Neuronal stem cell (in vitro differentiated cells): ENCODE measurements at regions not wholly inside any gene's neighbourhood (a gene's known extent, or its start where the extent isn't known, plus 50 kb on each side); places are given as distances from the start of the nearest gene placed in this dataset.

Experiments
- DNase-seq: peaks from one replicate; pipeline ENCODE4 v3.0.0-alpha.2; 2013; ENCODE audit warnings: low spot score
- H2AFZ ChIP-seq: one replicate; pipeline ENCODE4 v1.6.1; 2013; ENCODE audit warnings: mild to moderate bottlenecking, low read length, inconsistent platforms
- H2AK5ac ChIP-seq: 2 replicates; pipeline ENCODE4 v1.6.1; 2013; ENCODE audit warnings: low read depth, mild to moderate bottlenecking, inconsistent platforms, low read length, moderate library complexity, mixed read lengths
- H2BK120ac ChIP-seq: 2 replicates; pipeline ENCODE4 v1.6.1; 2013; ENCODE audit warnings: low read depth, mild to moderate bottlenecking, inconsistent platforms, low read length, moderate library complexity, mixed read lengths
- H2BK12ac ChIP-seq: one replicate; pipeline ENCODE4 v1.6.1; 2013; ENCODE audit warnings: low read length, inconsistent platforms
- H2BK15ac ChIP-seq: 2 replicates; pipeline ENCODE4 v1.6.1; 2013; ENCODE audit warnings: mild to moderate bottlenecking, low read length, inconsistent platforms, mixed read lengths
- H2BK5ac ChIP-seq: one replicate; pipeline ENCODE4 v1.6.1; 2013; ENCODE audit warnings: inconsistent platforms, mild to moderate bottlenecking, low read length, moderate library complexity
- H3K14ac ChIP-seq: one replicate; pipeline ENCODE4 v1.6.1; 2013; ENCODE audit warnings: low read length, inconsistent platforms
- H3K18ac ChIP-seq: 2 replicates; pipeline ENCODE4 v1.6.1; 2013; ENCODE audit warnings: low read length, inconsistent platforms
- H3K23ac ChIP-seq: 2 replicates; pipeline ENCODE4 v1.6.1; 2013; ENCODE audit warnings: low read depth, mild to moderate bottlenecking, mixed read lengths, low read length, inconsistent platforms; ENCODE audit not compliant: poor library complexity
- H3K27ac ChIP-seq: replicated peaks from 3 replicates; pipeline ENCODE4 v1.5.1; 2013; ENCODE audit warnings: low read length, inconsistent platforms
- H3K27me3 ChIP-seq, 3 experiments: 2 replicates each; pipeline ENCODE4 v1.6.1; 2013; ENCODE audit warnings: low read length in 3 of 3, mild to moderate bottlenecking in 2 of 3, inconsistent platforms in 1 of 3, low read depth in 1 of 3, mixed read lengths in 1 of 3, moderate library complexity in 1 of 3; ENCODE audit not compliant: control insufficient read depth in 3 of 3, insufficient read depth in 3 of 3
- H3K36me3 ChIP-seq, 2 donors: replicated peaks in 1 of 2; 2 replicates each; pipeline ENCODE4 v1.6.1; 2013; ENCODE audit warnings: low read length in 2 of 2; ENCODE audit not compliant: control insufficient read depth in 2 of 2, insufficient read depth in 2 of 2
- H3K4ac ChIP-seq: 2 replicates; pipeline ENCODE4 v1.6.1; 2013; ENCODE audit warnings: inconsistent platforms, mild to moderate bottlenecking, low read length, moderate library complexity
- H3K4me1 ChIP-seq, 2 donors: 1 replicate in 1 of 2; 2 replicates in 1 of 2; pipeline ENCODE4 v1.6.1; 2013; ENCODE audit warnings: low read length in 2 of 2, low read depth in 1 of 2; ENCODE audit not compliant: control insufficient read depth in 2 of 2, insufficient read depth in 1 of 2
- H3K4me2 ChIP-seq: one replicate; pipeline ENCODE4 v1.6.1; 2013; ENCODE audit warnings: mild to moderate bottlenecking, low read length, inconsistent platforms; ENCODE audit not compliant: insufficient read depth, poor library complexity, severe bottlenecking
- H3K4me3 ChIP-seq, 2 donors: 2 replicates each; pipeline ENCODE4 v1.5.1; 2013; ENCODE audit warnings: low read length in 2 of 2, mild to moderate bottlenecking in 2 of 2, inconsistent platforms in 1 of 2, moderate library complexity in 1 of 2
- H3K79me1 ChIP-seq: one replicate; pipeline ENCODE4 v1.6.1; 2013; ENCODE audit warnings: low read depth, mild to moderate bottlenecking, inconsistent platforms, low read length, moderate library complexity
- H3K9ac ChIP-seq: one replicate; pipeline ENCODE4 v1.6.1; 2013; ENCODE audit warnings: mild to moderate bottlenecking, low read depth, low read length, inconsistent platforms; ENCODE audit not compliant: poor library complexity
- H3K9me3 ChIP-seq, 2 donors: replicated peaks in 1 of 2; 2 replicates each; pipeline versions ENCODE3 to v1.6.1; 2013; ENCODE audit warnings: low read length in 2 of 2, mild to moderate bottlenecking in 2 of 2, inconsistent platforms in 1 of 2, low read depth in 1 of 2, mixed read lengths in 1 of 2, moderate library complexity in 1 of 2; ENCODE audit not compliant: control insufficient read depth in 2 of 2, insufficient read depth in 1 of 2
- H4K8ac ChIP-seq: one replicate; pipeline ENCODE4 v1.6.1; 2013; ENCODE audit warnings: low read depth, mild to moderate bottlenecking, inconsistent platforms, low read length, moderate library complexity
- H4K91ac ChIP-seq: one replicate; pipeline ENCODE4 v1.6.1; 2013; ENCODE audit warnings: low read length, low read depth, mild to moderate bottlenecking, inconsistent platforms; ENCODE audit not compliant: poor library complexity
- WGBS, 2 donors: extraction: QIAGEN DNeasy Blood & Tissue Kit; methylation state at CpG; one replicate each; pipeline ENCODE4 v1.1.7; 2013; ENCODE audit warnings: missing lambda C conversion rate in 2 of 2, mixed read lengths in 1 of 2; ENCODE audit not compliant: insufficient read length in 2 of 2, insufficient replicate concordance in 1 of 2; ENCODE audit errors: extremely low coverage in 2 of 2; 5-methylcytosine and 5-hydroxymethylcytosine counted together

GRCh38 chr10:107898392-107898791, 733.9 kb upstream of the SORCS1 start:
- Histone ChIP-seq H2BK12ac (no peak overlapping the region), H3K4me1 (peaks cover 0 to 4% of the 10 kb centered on the region in 2 donors), H2AFZ (no peak overlapping the region), H3K36me3 (no peaks in the 10 kb centered on the region), H4K8ac (no peak overlapping the region), H3K4ac (no peak overlapping the region), H3K9ac (no peak overlapping the region), H2BK120ac (no peak overlapping the region), H3K27me3 (no peaks in the 10 kb centered on the region), H4K91ac (no peak overlapping the region), H3K27ac (no peak overlapping the region), H2BK15ac (no peak overlapping the region), H2BK5ac (no peak overlapping the region), H3K14ac (no peak overlapping the region), H3K18ac (no peak overlapping the region), H3K4me2 (no peak overlapping the region), H3K79me1 (no peaks in the 10 kb centered on the region), H2AK5ac (no peak overlapping the region), H3K4me3 (no peak overlapping the region), H3K23ac (no peak overlapping the region), H3K9me3 (no peaks in the 10 kb centered on the region)
- no peak for DNase-seq
- no CpG with 5 or more reads among the region's 4 CpGs for WGBS, 2 donors

- Histone ChIP-seq H3K4me1 (peaks cover 0 to 2% of the 10 kb centered on the region in 2 donors), H2BK15ac (no peak overlapping the region)
Measured at GRCh38 chr10:107894516-107894915, 730.0 kb upstream of the SORCS1 start.

GRCh38 chr10:107889105-107889504, 724.6 kb upstream of the SORCS1 start:
- Histone ChIP-seq H3K36me3 (no peaks in the 10 kb centered on the region), H2AFZ (no peak overlapping the region), H3K27me3 (no peaks in the 10 kb centered on the region), H2BK15ac (no peak overlapping the region), H3K4me2 (no peak overlapping the region), H3K9ac (no peak overlapping the region), H3K4ac (no peak overlapping the region), H2BK12ac (no peak overlapping the region), H4K91ac (no peak overlapping the region), H3K9me3 (no peaks in the 10 kb centered on the region), H3K79me1 (no peaks in the 10 kb centered on the region), H4K8ac (no peak overlapping the region), H3K18ac (no peak overlapping the region), H2AK5ac (no peak overlapping the region), H2BK5ac (no peak overlapping the region), H3K14ac (no peak overlapping the region), H2BK120ac (no peak overlapping the region), H3K27ac (no peak overlapping the region), H3K4me3 (no peak overlapping the region), H3K23ac (no peak overlapping the region), H3K4me1 (no peaks in the 10 kb centered on the region)
- WGBS, 2 donors: no CpG with 5 or more reads among the region's 2 CpGs
- DNase-seq: no peak

More at GRCh38 chr10:107894516-107894915, 730.0 kb upstream of the SORCS1 start:
- Histone ChIP-seq H2BK120ac (no peak overlapping the region), H4K91ac (no peak overlapping the region), H3K14ac (no peak overlapping the region), H4K8ac (no peak overlapping the region), H3K27me3 (no peaks in the 10 kb centered on the region), H3K79me1 (no peaks in the 10 kb centered on the region), H3K4me2 (no peak overlapping the region), H3K36me3 (no peaks in the 10 kb centered on the region), H3K18ac (no peak overlapping the region), H3K4me3 (no peak overlapping the region), H2AK5ac (no peak overlapping the region), H3K4ac (no peak overlapping the region), H2AFZ (peak overlapping the region; percentile 22), H2BK12ac (no peak overlapping the region), H3K27ac (no peak overlapping the region), H3K23ac (no peak overlapping the region), H2BK5ac (no peak overlapping the region), H3K9me3 (no peaks in the 10 kb centered on the region), H3K9ac (no peak overlapping the region)
- WGBS, 2 donors: no CpG with 5 or more reads among the region's 4 CpGs
- DNase-seq: no peak

- Histone ChIP-seq H3K18ac (peak overlapping the region; percentile 35), H3K27me3 (no peaks in the 10 kb centered on the region)
Measured at GRCh38 chr10:107880185-107880584, 715.7 kb upstream of the SORCS1 start.

More at GRCh38 chr10:107880185-107880584, 715.7 kb upstream of the SORCS1 start:
- H3K27ac ChIP-seq: no peak overlapping the region
- H4K91ac ChIP-seq: no peak overlapping the region
- no CpG with 5 or more reads among the region's 2 CpGs for WGBS, 2 donors
- no peaks in the 10 kb centered on the region for H3K4me1 ChIP-seq
- H2AK5ac ChIP-seq: no peak overlapping the region
- no peak overlapping the region for H3K4me2 ChIP-seq
- no peak overlapping the region for H4K8ac ChIP-seq
- H3K14ac ChIP-seq: no peak overlapping the region
- H3K79me1 ChIP-seq: no peaks in the 10 kb centered on the region
- no peak overlapping the region for H3K9ac ChIP-seq
- no peak overlapping the region for H3K4ac ChIP-seq
- no peaks in the 10 kb centered on the region for H3K36me3 ChIP-seq
- H3K9me3 ChIP-seq: peaks cover 0 to 2% of the 10 kb centered on the region in 2 donors
- H2BK5ac ChIP-seq: no peak overlapping the region
- no peak for DNase-seq
- H2BK120ac ChIP-seq: no peak overlapping the region
- H2BK12ac ChIP-seq: no peak overlapping the region
- peak overlapping the region; percentile 1 for H2BK15ac ChIP-seq
- no peak overlapping the region for H2AFZ ChIP-seq
- H3K4me3 ChIP-seq: no peak overlapping the region
- H3K23ac ChIP-seq: no peak overlapping the region
